SK-N-SH treated with all-trans-retinoic acid at 6 μM for 48 hours (cell line): ENCODE measurements at regions not wholly inside any gene's neighbourhood (a gene's known extent, or its start where the extent isn't known, plus 50 kb on each side); places are given as distances from the start of the nearest gene placed in this dataset.

Source experiments
- BACH2 ChIP-seq: fragments of 250-450 bp; sonication (Bioruptor Pico); IDR thresholded peaks from 2 replicates; pipeline ENCODE4 v1.9.0; 2021; ENCODE audit warnings: mild to moderate bottlenecking, borderline replicate concordance
- CSDC2 ChIP-seq: fragments of 250-450 bp; sonication (Bioruptor Pico); IDR thresholded peaks from 2 replicates; pipeline ENCODE4 v1.5.0; 2020; ENCODE audit warnings: mild to moderate bottlenecking, moderate library complexity
- PPARA ChIP-seq: fragments of 250-450 bp; sonication (Bioruptor Pico); IDR thresholded peaks from 2 replicates; pipeline ENCODE4 v1.5.0; 2020; ENCODE audit warnings: mild to moderate bottlenecking, borderline replicate concordance
- SNAI2 ChIP-seq: fragments of 250-450 bp; sonication (Bioruptor Pico); IDR thresholded peaks from 2 replicates; pipeline ENCODE4 v1.5.0; 2020; ENCODE audit warnings: mild to moderate bottlenecking, moderate library complexity
- ZNF70 ChIP-seq: fragments of 450-650 bp; formaldehyde crosslinking; IDR thresholded peaks from 2 replicates; pipeline ENCODE4 v1.5.0; 2020; ENCODE audit warnings: mild to moderate bottlenecking, moderate library complexity

GRCh38 chr9:18357321-18357720 lies 116.6 kb upstream of the ADAMTSL1 start:
- TF ChIP-seq ZNF70 (CRISPR knock-in tag) (no peak), PPARA (CRISPR knock-in tag) (no peak), SNAI2 (CRISPR knock-in tag) (no peak), BACH2 (CRISPR knock-in tag) (no peak), CSDC2 (CRISPR knock-in tag) (no peak)
